ENCODE measurements at regions not wholly inside any gene's neighbourhood (a gene's known extent, or its start where the extent isn't known, plus 50 kb on each side); places are given as distances from the start of the nearest gene placed in this dataset.
"Not testable (repeated sequence)": the region's sequence is repeated elsewhere in the genome, so short reads cannot be mapped to it uniquely, and the experiment has no call there.

DNA sequence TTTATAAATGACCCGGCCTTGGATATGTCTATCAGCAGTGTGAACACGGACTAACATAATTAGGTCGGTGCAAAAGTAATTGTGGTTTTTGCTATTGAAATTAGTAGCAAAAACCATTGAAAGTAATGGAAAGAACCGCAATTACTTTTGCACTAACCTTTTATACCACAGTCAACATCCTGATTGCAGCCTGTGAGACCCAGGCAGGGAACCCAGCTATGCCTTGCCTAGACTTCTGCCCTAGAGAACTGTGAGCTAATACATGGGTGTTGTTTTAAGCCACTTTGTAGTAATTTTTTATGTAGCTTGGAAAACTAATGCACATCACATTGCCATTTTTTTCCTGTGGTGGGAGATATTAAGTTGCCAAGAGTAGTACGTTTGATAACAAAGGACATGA lies 120.7 kb downstream of the SCG2 start:
- Mint-ChIP-seq H3K9me3 (peaks cover 7 to 8% of the 10 kb centered on the region in 2 donors), H3K27ac (peak overlapping the region in 1 of 2 donors; percentile 8), H3K36me3 (no peaks in the 10 kb centered on the region)
- no peak for ATAC-seq
- DNase-seq (ENCODE audit: low spot score in 2 of 2): no peak

DNA sequence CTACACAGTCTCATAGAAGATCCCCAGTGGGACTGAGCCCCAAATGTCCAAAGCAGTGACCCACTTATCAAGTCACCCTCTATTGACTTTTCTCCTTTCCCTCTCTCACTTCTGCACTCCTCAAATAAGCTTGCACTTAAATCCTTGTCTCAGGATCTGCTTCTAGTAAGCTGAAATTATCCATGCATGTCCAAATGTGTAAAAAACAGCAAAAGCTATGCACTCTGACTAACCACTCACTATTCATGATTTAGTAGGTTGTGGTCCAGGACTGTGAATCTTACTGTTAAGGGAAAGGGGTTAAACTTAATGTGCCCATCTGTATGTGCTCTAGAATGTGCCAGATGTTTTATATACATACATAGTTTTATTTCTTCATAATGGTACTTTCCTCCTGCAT lies 115.4 kb downstream of the SCG2 start:
- Mint-ChIP-seq H3K9me3 (peaks cover 7 to 9% of the 10 kb centered on the region in 2 donors), H3K27ac (no peak overlapping the region), H3K36me3 (no peaks in the 10 kb centered on the region)
- DNase-seq (ENCODE audit: low spot score in 2 of 2): no peak
- ATAC-seq: no peak

DNA sequence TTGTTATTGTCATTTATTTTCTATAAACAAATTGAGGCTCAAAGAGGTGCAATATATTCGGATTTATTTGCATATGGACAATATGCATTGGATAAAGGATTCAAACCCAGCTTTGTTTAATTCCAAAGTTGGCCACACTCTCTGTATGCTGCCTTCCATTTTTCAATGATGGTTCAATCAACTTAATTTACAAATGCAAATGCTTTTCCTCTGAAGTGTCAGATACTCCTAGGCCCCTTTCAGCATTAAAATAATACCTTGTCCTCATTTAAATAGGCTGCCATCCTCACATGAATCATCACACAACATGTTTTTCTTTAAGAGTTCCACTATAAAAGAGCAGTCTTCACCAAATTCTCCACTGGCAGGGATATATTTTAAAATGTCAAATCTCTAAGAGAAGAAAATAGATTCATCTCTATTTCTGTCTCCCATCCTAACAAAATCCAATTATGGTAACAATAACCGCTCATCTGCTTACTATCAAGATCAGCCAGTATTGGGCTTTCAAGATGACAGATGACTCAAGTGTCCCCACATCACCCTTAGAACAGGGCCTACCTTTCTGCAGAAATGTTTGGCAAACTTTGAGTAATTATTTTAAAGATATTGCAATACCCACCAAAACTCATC lies 114.8 kb downstream of the SCG2 start:
- Mint-ChIP-seq H3K27ac (no peak overlapping the region), H3K9me3 (peaks cover 7 to 15% of the 10 kb centered on the region in 2 donors), H3K36me3 (no peaks in the 10 kb centered on the region)
- DNase-seq (ENCODE audit: low spot score in 2 of 2) (no peak), ATAC-seq (no peak)

DNA sequence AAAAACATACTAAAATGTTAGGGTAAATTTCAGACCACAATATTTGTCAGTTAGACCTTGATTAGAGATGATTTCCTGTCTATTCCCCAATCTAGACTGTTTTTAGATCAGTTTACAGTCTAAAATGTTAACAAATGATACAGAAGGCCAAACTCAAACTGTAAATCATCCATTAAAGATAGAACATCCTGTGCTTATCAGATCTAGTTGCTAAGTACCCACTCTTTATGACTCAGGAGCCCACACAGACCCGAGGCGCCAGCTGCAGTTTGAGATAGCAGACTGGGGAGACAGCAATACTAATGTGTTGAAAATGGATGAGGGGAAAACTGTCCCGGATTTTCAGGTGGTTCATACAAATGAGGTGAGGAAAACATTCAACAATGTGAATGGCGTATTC lies 113.3 kb downstream of the SCG2 start:
- no peak for DNase-seq (ENCODE audit: low spot score in 2 of 2)

GRCh38 chr2:223494496-223494895 lies 107.7 kb downstream of the SCG2 start:
- Mint-ChIP-seq H3K9me3 (peaks cover 0 to 17% of the 10 kb centered on the region in 2 donors), H3K36me3 (no peaks in the 10 kb centered on the region), H3K27ac (no peak overlapping the region)
- DNase-seq (ENCODE audit: low spot score in 2 of 2): no peak
- no peak for ATAC-seq

More for the DNA sequence above, 113.3 kb downstream of the SCG2 start:
- Mint-ChIP-seq H3K9me3 (peaks cover 7 to 17% of the 10 kb centered on the region in 2 donors), H3K36me3 (no peaks in the 10 kb centered on the region), H3K27ac (no peak overlapping the region)
- ATAC-seq: no peak

GRCh38 chr2:223494942-223495341 lies 107.2 kb downstream of the SCG2 start:
- ATAC-seq (no peak), DNase-seq (ENCODE audit: low spot score in 2 of 2) (no peak)
- Mint-ChIP-seq H3K27ac (no peak overlapping the region), H3K9me3 (peaks cover 0 to 17% of the 10 kb centered on the region in 2 donors), H3K36me3 (no peaks in the 10 kb centered on the region)

DNA sequence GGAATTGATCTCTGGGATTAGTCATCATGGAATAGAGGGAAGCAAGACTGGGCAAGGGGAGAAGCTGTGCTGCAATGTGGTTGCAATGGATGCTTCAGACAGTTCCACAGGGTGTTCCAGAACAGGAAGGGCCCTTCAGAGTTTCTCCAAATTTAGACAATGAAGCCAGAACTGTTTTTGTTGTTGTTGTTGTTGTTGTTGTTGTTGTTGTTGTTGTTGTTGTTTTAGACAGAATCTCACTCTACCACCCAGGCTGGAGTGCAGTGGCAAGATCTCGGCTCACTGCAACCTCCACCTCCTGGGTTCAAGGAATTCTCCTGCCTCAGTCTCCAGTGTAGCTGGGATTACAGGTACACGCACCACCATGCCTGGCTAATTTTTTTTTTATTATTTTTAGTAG lies 105.3 kb downstream of the SCG2 start:
- not testable (repeated sequence) for H3K27ac Mint-ChIP-seq; H3K36me3 Mint-ChIP-seq; DNase-seq (ENCODE audit: low spot score in 2 of 2); ATAC-seq
- peaks cover 0 to 11% of the 10 kb centered on the region in 2 donors for H3K9me3 Mint-ChIP-seq

DNA sequence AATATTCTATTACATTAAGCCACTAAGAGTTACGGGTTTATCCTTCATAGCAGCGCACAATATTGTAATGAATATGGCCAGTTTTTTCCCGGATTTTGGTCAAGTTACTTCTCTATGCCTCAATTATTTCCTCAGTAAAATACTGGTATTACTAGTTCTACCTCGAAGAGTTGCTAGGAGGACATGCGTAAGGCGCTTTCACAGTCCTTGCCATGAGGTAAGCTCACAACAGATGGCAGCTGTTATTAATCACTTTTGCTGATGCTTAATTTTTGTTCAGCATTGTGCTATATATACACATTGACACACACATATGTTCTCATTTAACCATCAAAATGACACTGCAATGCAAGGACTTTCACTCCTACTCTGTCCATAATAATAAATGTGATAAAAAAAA lies 101.5 kb downstream of the SCG2 start:
- H3K36me3 Mint-ChIP-seq: no peaks in the 10 kb centered on the region
- DNase-seq (ENCODE audit: low spot score in 2 of 2) (no peak), ATAC-seq (no peak)
- peaks cover 0 to 5% of the 10 kb centered on the region in 2 donors for H3K9me3 Mint-ChIP-seq
- no peak overlapping the region for H3K27ac Mint-ChIP-seq

- no peak overlapping the region for H3K27ac Mint-ChIP-seq
- no peak for DNase-seq (ENCODE audit: low spot score in 2 of 2)
- ATAC-seq: no peak
- H3K36me3 Mint-ChIP-seq: no peaks in the 10 kb centered on the region
- H3K9me3 Mint-ChIP-seq: peaks cover 5% of the 10 kb centered on the region in 2 donors
Measured at GRCh38 chr2:223501641-223502040, 100.5 kb downstream of the SCG2 start.

- DNase-seq (ENCODE audit: low spot score in 2 of 2): no peak
- Mint-ChIP-seq H3K27ac (no peak overlapping the region), H3K9me3 (peaks cover 5% of the 10 kb centered on the region in 2 donors), H3K36me3 (no peaks in the 10 kb centered on the region)
- no peak for ATAC-seq
Measured at GRCh38 chr2:223503746-223504145, 98.4 kb downstream of the SCG2 start.

GRCh38 chr2:223508372-223508771 lies 93.8 kb downstream of the SCG2 start:
- H3K36me3 Mint-ChIP-seq: no peaks in the 10 kb centered on the region
- DNase-seq (ENCODE audit: low spot score in 2 of 2): no peak
- H3K27ac Mint-ChIP-seq: no peak overlapping the region
- ATAC-seq: no peak
- peaks cover 5% of the 10 kb centered on the region in 2 donors for H3K9me3 Mint-ChIP-seq

GRCh38 chr2:223510713-223511112 lies 91.4 kb downstream of the SCG2 start:
- ATAC-seq: no peak
- peaks cover 0 to 8% of the 10 kb centered on the region in 2 donors for H3K9me3 Mint-ChIP-seq
- DNase-seq (ENCODE audit: low spot score in 2 of 2): no peak
- peak overlapping the region in 1 of 2 donors; percentile 61 for H3K27ac Mint-ChIP-seq
- H3K36me3 Mint-ChIP-seq: no peaks in the 10 kb centered on the region

DNA sequence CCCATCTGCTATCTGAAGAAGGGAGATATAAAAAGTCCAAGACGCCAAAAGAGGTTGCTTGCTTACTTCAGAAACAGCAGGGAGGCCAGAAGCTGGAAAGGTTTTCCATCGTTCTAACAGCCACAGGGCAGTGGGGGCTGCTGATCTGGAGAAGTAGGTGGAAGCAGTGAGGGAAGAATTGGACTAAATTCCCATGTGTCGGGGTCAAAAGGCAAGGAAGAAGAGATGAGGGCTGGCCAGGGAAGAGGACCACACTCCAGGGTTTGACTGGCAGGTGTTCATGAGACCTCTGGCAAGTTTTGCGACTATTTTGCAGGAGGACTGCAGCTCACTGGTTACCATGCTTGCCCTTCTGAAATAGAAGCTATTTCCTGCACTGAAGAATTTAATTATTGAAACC lies 91.0 kb downstream of the SCG2 start:
- peaks cover 0 to 7% of the 10 kb centered on the region in 2 donors for H3K9me3 Mint-ChIP-seq

GRCh38 chr2:223513771-223514455 lies 88.2 kb downstream of the SCG2 start:
- Mint-ChIP-seq H3K36me3 (no peaks in the 10 kb centered on the region), H3K27ac (no peak overlapping the region), H3K9me3 (peaks cover 0 to 3% of the 10 kb centered on the region in 2 donors)
- ATAC-seq (no peak), DNase-seq (ENCODE audit: low spot score in 2 of 2) (no peak)

More for the DNA sequence above, 91.0 kb downstream of the SCG2 start:
- Mint-ChIP-seq H3K36me3 (no peaks in the 10 kb centered on the region), H3K27ac (peak overlapping the region in 1 of 2 donors; percentile 61)
- no peak for DNase-seq (ENCODE audit: low spot score in 2 of 2)
- no peak for ATAC-seq

DNA sequence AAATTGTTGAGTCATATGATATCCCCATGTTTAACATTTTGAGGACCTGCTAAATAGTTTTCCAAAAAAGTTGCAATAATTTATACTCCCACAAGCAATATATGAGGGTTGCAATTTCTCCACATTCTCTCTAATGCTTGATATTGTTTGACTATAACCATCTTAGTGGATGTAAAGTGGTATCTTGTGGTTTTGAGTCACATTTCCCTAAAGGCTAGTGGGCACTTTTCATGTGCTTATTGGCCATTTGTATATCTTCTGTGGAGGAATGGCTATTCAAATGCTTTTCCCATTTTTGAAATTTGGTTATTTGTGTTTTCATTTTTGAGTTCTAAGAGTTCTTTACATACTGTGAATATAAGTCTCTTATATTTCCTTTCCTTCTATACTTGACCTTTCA lies 82.7 kb downstream of the SCG2 start:
- H3K36me3 Mint-ChIP-seq: no peaks in the 10 kb centered on the region
- no peak overlapping the region for H3K27ac Mint-ChIP-seq
- DNase-seq (ENCODE audit: low spot score in 2 of 2) (no peak), ATAC-seq (no peak)
- H3K9me3 Mint-ChIP-seq: no peaks in the 10 kb centered on the region

DNA sequence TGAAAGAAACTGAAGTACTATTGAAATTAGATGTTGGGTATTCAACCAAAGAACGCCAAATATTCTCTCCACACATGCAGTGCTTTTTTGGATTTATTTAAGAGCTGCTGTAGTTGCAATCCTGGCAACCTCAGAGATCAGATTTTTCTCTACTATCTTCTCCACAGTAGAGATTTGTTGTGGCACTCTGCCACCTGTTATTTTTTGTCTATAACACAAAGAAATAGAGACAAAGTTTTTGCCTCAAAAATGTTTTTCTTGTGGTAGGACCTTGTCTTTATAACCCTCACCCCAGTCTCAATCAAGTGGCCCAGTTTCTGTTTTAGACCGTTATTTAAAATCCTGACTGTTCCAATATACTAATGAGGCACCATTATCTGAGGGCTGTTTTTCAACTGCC lies 79.4 kb downstream of the SCG2 start:
- Mint-ChIP-seq H3K9me3 (no peaks in the 10 kb centered on the region), H3K27ac (no peak overlapping the region), H3K36me3 (no peaks in the 10 kb centered on the region)
- ATAC-seq (no peak), DNase-seq (ENCODE audit: low spot score in 2 of 2) (no peak)

- DNase-seq (ENCODE audit: low spot score in 2 of 2): no peak
- no peaks in the 10 kb centered on the region for H3K36me3 Mint-ChIP-seq
- ATAC-seq: no peak
- H3K9me3 Mint-ChIP-seq: no peaks in the 10 kb centered on the region
- H3K27ac Mint-ChIP-seq: no peak overlapping the region
Measured at GRCh38 chr2:223523551-223524001, 78.6 kb downstream of the SCG2 start.

DNA sequence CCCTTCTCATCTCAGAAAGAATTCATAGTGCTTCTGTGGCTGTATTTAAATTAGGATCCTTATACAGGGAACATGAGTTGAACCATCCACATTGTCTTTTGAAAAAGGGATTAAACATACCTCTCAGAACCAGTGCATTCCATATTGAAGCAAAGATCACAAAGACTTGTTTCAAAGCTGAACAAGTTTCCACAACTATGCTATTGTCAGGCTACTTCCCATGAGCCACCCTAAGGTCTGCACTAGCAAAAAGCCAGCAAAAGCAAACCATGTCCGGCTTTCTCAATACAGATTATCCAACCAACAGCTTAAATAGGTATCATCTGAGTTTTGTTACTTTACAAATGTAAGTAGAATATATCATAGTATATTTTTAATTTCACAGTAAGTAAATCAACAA lies 78.1 kb downstream of the SCG2 start:
- no peaks in the 10 kb centered on the region for H3K36me3 Mint-ChIP-seq
- H3K9me3 Mint-ChIP-seq: no peaks in the 10 kb centered on the region
- no peak for ATAC-seq
- DNase-seq (ENCODE audit: low spot score in 2 of 2): no peak
- H3K27ac Mint-ChIP-seq: no peak overlapping the region

All from activated naive CD4-positive, alpha-beta T cell treated with anti-CD3 and anti-CD28 coated beads, Interleukin-2, amount 50 U/mL, for 72 hours (primary cell).